SU-DHL-6 (cell line): ENCODE measurements at regions not wholly inside any gene's neighbourhood (a gene's known extent, or its start where the extent isn't known, plus 50 kb on each side); places are given as distances from the start of the nearest gene placed in this dataset.

Source experiments
- H2AFZ ChIP-seq: fragments of 200-600 bp; sonication (generic); 2 replicates; pipeline ENCODE4 v1.6.1; 2014; ENCODE audit warnings: low read depth, mild to moderate bottlenecking, moderate library complexity, mixed read lengths, antibody characterized with exemption, low read length; ENCODE audit not compliant: severe bottlenecking
- H3F3A ChIP-seq: fragments of 200-600 bp; shearing (Covaris generic); 2 replicates; pipeline ENCODE4 v1.6.0; 2016; ENCODE audit warnings: antibody characterized with exemption, mild to moderate bottlenecking; ENCODE audit not compliant: insufficient read depth
- H3K27ac ChIP-seq: fragments of 200-600 bp; sonication (generic); 2 replicates; pipeline ENCODE4 v1.5.1; 2016; ENCODE audit warnings: low read depth, mild to moderate bottlenecking, low read length, moderate library complexity, mixed read lengths
- H3K27me3 ChIP-seq: fragments of 200-600 bp; sonication (generic), shearing (Covaris generic); 2 replicates; pipeline ENCODE4 v1.6.0; 2014; ENCODE audit warnings: mild to moderate bottlenecking, low read length
- H3K36me3 ChIP-seq: fragments of 200-600 bp; sonication (generic); 2 replicates; pipeline ENCODE4 v1.6.1; 2014; ENCODE audit warnings: mild to moderate bottlenecking, low read length, mixed read lengths
- H3K4me2 ChIP-seq: fragments of 300-600, 200-600 bp; shearing (Covaris generic), sonication (generic); 2 replicates; pipeline ENCODE4 v1.6.0; 2014; ENCODE audit warnings: low read length, low read depth, mild to moderate bottlenecking; ENCODE audit not compliant: poor library complexity, severe bottlenecking
- H3K4me3 ChIP-seq: fragments of 200-600 bp; sonication (generic); 2 replicates; pipeline ENCODE4 v1.5.1; 2014; ENCODE audit warnings: antibody characterized with exemption, low read length, mild to moderate bottlenecking, mixed read lengths; ENCODE audit not compliant: insufficient read depth, poor library complexity, severe bottlenecking
- H3K79me2 ChIP-seq: fragments of 200-600 bp; sonication (generic); 2 replicates; pipeline ENCODE4 v1.6.1; 2014; ENCODE audit warnings: mild to moderate bottlenecking, low read length, moderate library complexity; ENCODE audit not compliant: insufficient read depth
- H3K9ac ChIP-seq: fragments of 200-600 bp; sonication (generic); 2 replicates; pipeline ENCODE4 v1.7.0; 2014; ENCODE audit warnings: mild to moderate bottlenecking, low read length
- H3K9me2 ChIP-seq: fragments of 200-600 bp; sonication (generic); replicated peaks from 2 replicates; pipeline ENCODE4 v1.6.1; 2014; ENCODE audit warnings: low read length; ENCODE audit not compliant: insufficient read depth
- H3K9me3 ChIP-seq: fragments of 200-600 bp; sonication (generic); 2 replicates; pipeline ENCODE4 v1.6.1; 2014; ENCODE audit warnings: low read length, mixed read lengths; ENCODE audit not compliant: insufficient read depth
- H4K20me1 ChIP-seq: fragments of 200-600 bp; sonication (generic); 2 replicates; pipeline ENCODE4 v1.6.1; 2014; ENCODE audit warnings: low read depth, mild to moderate bottlenecking, antibody characterized with exemption, low read length, moderate library complexity, mixed read lengths
- CTCF ChIP-seq: fragments of 200-600 bp; sonication (generic); IDR thresholded peaks from one replicate; pipeline ENCODE4 v1.5.1; 2017; ENCODE audit warnings: antibody characterized with exemption, mild to moderate bottlenecking, low read length, moderate library complexity; ENCODE audit not compliant: insufficient read depth, poor library complexity, severe bottlenecking
- EZH2phosphoT487 ChIP-seq: fragments of 200-600 bp; sonication (generic), shearing (Covaris generic); conservative IDR thresholded peaks from 2 replicates; pipeline ENCODE4 v1.6.1; 2018; ENCODE audit warnings: mild to moderate bottlenecking, antibody characterized with exemption, low read length, moderate library complexity, mixed read lengths

- TF ChIP-seq EZH2phosphoT487 (no peak), CTCF (no peak)
- Histone ChIP-seq H4K20me1 (no peaks in the 10 kb centered on the region), H3K9ac (no peak overlapping the region), H3K9me2 (no peaks in the 10 kb centered on the region), H3K9me3 (no peaks in the 10 kb centered on the region), H3K79me2 (no peaks in the 10 kb centered on the region), H3K27ac (no peak overlapping the region), H3K4me2 (no peak overlapping the region), H2AFZ (no peak overlapping the region), H3K36me3 (no peaks in the 10 kb centered on the region), H3K4me3 (no peak overlapping the region), H3K27me3 (no peaks in the 10 kb centered on the region), H3F3A (no peaks in the 10 kb centered on the region)
These were observed 124.1 kb downstream of the CBLN4 start for GRCh38 chr20:55881204-55881603.

- H3K27ac ChIP-seq = no peak overlapping the region
- TF ChIP-seq EZH2phosphoT487 = no peak
- no peak for TF ChIP-seq CTCF
- H3K9ac ChIP-seq = no peak overlapping the region
- H3K4me2 ChIP-seq = no peak overlapping the region
- no peaks in the 10 kb centered on the region for H3K9me3 ChIP-seq
- no peaks in the 10 kb centered on the region for H3F3A ChIP-seq
- no peaks in the 10 kb centered on the region for H3K36me3 ChIP-seq
- no peaks in the 10 kb centered on the region for H4K20me1 ChIP-seq
- no peaks in the 10 kb centered on the region for H3K27me3 ChIP-seq
- H3K9me2 ChIP-seq = no peaks in the 10 kb centered on the region
- H3K79me2 ChIP-seq = no peaks in the 10 kb centered on the region
- H3K4me3 ChIP-seq = no peak overlapping the region
- H2AFZ ChIP-seq = no peak overlapping the region
These were observed 125.0 kb downstream of the CBLN4 start for GRCh38 chr20:55880361-55880760.

GRCh38 chr20:55855052-55855451, 150.3 kb downstream of the CBLN4 start:
- Histone ChIP-seq H3K4me2 (no peak overlapping the region), H3K36me3 (no peaks in the 10 kb centered on the region), H3K9ac (no peak overlapping the region), H3K27me3 (no peaks in the 10 kb centered on the region), H4K20me1 (no peaks in the 10 kb centered on the region), H3K4me3 (no peak overlapping the region), H3K27ac (no peak overlapping the region), H3F3A (no peaks in the 10 kb centered on the region), H3K9me3 (no peaks in the 10 kb centered on the region), H3K79me2 (no peaks in the 10 kb centered on the region), H2AFZ (no peak overlapping the region), H3K9me2 (no peaks in the 10 kb centered on the region)
- TF ChIP-seq CTCF (no peak), EZH2phosphoT487 (no peak)
